ENCODE measurements at regions not wholly inside any gene's neighbourhood (a gene's known extent, or its start where the extent isn't known, plus 50 kb on each side); places are given as distances from the start of the nearest gene placed in this dataset.

DNA sequence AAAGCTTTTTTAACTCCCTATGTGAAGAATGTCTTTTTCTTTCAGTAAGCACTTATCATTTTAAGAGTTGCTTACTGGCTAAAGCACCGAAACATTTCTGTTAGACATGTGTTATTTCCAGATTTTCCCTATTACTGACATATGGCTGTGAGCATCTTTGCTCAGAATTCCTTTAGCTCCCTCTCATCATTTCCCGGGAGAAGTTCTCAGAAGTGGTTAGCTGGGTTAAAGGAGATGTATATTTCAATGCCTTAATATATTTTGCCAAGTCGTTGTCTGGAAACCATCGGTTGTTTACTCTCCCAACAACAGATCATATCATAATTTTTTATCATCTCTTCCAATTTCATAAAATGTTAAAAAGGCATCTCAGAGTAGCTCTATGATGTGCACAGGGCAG is 396.5 kb downstream of the OCA2 start:
- no peak for DNase-seq (ENCODE audit: low spot score)

DNA sequence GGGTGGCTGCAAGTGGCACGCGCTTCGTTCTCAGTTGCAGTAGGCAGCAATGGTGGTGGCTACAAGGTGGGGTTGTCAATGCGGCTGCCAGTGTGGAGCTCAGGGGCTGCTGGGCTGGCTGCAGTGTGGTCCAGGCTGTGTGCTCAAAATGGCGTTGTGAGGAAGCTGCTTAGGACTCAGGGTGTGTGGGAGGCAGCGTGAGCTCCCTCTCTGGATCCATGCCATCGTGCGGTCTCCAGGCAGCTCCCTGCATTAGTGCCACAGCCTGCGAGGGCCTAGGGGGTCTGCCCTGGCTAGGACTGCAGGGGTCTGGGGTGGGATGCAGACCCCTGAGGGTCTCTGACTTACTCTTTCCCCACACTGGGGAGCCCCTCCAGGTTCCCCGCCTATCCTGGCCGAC is 397.2 kb downstream of the OCA2 start:
- no peak for DNase-seq (ENCODE audit: low spot score)

DNA sequence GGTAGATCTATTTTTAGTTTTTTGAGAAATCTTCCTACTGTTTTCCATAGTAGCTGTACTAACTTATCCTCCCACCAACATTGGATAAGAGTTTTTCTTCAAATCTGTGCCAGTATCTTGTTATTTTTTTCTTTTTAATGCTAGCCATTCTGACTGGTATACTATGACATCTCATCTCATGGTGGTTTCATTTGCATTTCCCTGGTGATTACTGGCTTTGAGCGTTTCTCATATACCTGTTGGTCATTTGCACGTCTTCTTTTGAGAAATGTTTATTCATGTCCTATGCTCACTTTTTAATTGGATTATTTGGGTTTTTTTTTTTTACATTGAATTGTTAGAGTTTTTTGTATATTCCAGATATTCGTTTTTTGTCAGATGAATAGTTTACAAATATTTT is 398.1 kb downstream of the OCA2 start:
- no peak for DNase-seq (ENCODE audit: low spot score)

DNA sequence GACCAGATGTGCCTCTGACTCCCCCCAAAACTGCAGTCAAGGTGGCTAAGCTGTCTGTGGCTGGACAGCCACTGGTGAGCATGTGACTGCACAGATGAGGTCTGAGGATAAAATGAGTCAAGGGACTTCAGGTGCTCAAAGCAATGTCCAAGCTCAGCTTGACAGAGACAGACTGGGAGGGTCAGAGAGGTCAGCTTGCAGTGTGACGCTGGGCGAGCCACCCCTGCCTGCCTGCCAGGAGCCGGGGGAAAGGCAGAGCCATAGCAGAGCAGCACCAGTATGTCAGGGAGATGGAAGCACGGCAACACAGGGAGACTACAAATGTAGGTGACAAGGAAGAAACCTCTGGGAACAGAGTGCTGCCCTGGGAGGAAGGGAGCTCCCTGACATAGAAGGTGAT is 399.4 kb downstream of the OCA2 start:
- no peak for DNase-seq (ENCODE audit: low spot score)

DNA sequence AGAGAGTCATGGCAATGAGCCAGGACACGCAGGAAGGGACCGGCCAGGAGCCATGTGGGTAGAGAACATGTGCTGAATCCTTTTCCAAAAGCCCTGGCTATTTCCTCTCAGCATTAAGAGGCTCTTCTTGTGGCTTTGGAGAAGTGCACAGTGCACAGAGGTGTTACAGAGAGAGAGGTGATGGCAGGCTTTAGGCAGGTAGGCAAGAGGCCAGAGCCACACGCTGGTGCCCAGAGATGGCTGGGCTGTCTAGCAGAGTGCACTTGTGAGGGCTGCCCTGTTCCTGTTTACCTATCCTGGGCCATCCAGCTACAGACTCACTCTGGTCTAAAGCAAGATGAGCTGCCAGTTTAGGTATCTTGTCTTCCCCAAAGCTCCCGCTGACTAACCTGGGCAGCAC is 402.6 kb downstream of the OCA2 start:
- no peak for DNase-seq (ENCODE audit: low spot score)

DNA sequence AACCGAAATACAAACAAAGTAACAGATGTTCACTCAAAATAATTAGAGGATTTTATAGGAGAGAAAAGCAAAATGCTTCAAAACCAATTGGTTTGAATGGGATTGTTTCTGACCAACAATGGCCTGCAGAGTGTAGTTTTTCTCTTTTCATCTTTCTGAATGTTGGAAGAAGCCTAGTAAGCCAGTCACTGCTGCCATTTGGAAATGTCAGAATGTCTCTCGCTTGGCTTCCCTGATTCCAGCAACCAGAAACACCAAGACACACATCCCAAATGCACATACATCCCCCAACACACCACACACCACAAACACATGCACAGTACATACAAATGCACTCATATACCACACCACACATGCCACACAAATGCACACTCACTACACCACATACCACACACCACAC is 403.4 kb downstream of the OCA2 start:
- DNase-seq (ENCODE audit: low spot score): no peak

DNA sequence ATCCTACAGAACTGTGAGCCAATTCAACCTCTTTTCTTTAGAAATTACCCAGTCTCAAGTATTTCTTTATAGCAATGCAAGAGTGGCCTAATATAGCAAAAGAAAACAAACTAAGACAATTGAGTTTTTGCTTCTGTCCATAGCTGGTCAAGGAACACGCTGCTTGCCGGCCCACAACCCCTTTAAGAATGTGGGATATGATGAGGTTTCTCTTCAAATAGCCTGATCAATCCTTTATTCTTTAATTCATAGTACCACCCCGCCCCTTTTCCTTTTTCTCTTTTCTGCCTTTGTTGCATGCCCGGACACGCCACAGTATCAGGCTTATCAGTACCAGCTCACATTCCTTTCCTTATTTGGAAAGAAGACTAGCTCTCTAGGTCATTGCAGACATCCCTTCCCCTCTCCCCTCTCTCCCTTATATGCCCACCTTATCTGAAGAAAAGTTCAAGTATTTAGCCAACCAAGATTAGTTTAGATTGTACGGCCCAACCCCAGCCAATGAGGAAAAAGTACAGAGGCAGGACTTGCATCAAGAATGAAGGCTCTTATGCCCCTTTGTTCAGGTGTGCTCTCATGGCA is 404.5 kb downstream of the OCA2 start:
- no peak for DNase-seq (ENCODE audit: low spot score)

DNA sequence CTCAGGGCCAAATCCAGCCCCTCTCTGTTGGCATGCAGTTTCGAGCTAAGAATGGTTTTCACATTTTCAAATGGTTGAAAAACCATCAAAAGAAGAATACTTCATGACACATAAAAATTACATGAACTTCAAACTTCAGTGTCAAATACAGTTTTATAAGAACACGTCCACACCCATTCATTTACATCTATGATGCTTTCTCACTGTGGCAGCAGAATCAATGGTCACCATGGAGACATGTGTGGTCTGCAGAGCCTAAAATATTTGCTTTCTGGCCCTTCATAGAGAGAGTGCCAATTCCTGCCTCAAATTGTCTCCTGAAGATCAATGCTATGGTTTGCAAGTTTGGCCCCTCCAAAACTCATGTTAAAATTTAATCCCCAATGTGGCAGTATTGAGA is 405.8 kb downstream of the OCA2 start:
- DNase-seq (ENCODE audit: low spot score): no peak

DNA sequence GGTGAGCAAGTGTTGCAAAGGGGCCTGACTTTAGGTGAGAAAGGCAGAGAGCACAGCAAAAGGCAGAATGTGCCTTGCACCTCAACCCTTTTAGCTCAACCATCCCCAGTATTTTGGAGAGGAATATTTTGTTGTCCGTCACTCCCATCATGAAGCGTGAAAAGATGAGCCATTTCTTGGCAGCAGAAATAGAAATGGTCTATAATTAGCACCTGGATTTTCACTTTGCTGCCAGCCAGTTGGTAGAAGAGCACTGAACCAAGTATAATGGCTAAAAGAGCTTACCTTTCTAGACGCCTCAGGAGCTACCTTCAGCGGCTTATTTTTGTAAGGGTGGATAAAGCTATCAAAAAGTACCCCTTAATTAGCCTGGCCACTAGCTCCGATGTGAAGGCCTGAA is 406.7 kb downstream of the OCA2 start:
- DNase-seq (ENCODE audit: low spot score): no peak

DNA sequence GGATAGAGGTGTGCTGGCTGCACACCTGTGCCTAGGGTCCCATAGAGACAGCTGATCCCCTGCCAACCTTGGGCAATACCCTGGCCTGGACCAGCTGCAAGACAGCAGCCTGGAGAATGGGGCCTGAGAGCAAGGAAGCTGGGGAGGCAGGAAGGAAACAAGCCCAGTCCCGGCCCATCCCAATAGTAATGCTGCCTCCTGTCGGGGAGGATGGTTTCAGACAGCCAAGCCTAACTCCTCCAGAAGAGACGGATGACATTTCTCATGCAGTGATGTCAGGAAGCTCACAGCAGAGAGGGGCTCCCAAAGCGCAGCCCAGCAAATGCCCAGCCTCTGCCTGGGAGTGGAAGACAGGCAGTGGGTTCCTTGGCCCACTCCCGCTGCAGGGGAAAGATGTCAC is 408.8 kb downstream of the OCA2 start:
- no peak for DNase-seq (ENCODE audit: low spot score)

DNA sequence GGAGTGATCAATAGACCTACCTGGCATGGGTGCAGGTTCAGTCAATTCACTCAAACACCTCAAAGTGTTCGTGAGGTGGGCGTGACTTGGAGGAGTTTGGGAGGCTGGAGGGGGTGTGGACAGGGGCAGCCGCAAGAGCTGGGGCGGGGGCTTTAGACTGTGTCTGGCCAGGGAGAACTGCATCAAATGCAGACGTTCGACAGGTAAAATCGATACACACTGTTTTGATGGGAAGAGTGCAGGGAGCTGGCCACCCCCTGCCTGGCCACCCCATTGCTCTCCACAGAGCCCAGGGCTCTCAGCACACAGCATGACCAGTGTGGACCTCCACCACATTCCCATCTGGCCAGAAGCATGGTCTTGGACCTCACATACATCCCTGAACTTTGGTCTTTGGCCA is 412.1 kb downstream of the OCA2 start:
- DNase-seq (ENCODE audit: low spot score): no peak

DNA sequence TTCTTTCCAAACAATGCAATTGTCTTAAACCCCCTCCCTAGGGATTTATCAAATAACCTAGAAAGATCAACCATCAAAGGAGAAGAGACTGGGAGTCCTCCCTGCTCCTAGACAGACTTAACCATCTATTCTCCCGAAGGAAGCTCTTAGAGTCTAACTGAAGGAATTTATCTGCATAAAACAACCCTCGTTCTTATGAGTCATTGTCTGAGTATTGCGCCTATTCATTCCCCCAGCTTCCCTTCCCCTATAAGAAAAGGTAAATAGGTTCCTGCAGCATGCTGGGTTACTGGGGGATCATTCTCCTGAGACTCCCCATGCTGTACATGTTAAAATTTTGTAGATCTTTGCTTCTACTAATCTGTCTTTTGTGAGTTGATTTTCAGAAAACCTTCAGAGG is 412.7 kb downstream of the OCA2 start:
- no peak for DNase-seq (ENCODE audit: low spot score)

DNA sequence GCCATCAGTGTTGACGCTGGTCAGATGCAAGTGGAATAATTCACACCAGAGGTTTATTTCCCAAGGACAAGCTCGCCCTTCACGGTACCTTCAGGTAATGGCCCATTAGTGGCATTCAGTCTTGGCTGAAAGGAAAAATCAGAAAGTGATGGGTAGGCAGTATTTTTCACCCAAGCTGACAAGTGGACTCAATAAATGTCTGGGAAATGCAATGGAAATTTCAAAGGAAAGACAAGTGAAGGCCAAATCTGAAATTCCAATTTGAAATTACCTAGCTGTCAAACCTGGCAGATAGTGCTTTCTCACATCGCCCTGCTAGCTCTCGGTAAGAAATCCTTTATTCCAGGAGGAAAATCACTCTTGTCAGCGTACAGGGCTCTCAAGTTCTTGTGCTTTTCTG is 413.5 kb downstream of the OCA2 start:
- no peak for DNase-seq (ENCODE audit: low spot score)

DNA sequence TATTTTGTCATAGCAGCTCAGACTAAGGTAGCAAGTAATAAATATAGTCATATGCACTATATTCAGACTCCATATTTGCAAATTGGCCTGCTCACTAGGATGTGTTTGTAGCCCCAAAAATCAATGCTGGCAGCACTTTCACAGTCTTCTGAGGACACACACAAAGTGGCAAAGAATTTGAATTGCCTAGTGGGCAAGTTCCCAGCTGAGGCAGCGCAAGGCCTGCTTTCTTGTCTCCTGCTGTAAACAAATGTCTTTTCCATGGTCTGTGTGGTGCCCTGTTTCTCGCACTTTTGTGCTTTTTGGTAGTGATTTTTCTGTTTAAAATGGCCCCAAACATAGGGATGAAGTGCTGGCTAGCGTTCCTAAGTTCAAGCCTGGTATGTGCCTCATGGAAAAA is 416.0 kb downstream of the OCA2 start:
- DNase-seq (ENCODE audit: low spot score): no peak

DNA sequence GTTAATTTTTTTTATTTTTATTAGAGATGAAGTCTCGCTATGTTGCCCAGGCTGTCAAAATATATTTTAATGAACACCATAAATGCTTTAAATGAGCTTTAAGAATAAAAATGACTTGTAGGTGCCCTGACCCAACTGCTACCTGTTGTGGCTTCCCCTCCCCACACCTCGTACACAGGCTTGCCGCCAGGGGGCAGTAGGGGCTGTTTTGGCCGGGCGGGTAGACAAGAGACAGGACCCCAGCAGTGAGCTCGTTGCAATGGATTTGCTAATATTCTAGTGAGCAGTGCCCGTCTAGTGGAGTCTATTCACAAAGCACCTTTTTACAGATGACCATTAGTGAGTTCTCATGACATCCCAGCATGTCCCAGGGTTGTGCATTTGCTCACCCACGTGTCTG is 418.1 kb downstream of the OCA2 start:
- DNase-seq (ENCODE audit: low spot score): no peak

DNA sequence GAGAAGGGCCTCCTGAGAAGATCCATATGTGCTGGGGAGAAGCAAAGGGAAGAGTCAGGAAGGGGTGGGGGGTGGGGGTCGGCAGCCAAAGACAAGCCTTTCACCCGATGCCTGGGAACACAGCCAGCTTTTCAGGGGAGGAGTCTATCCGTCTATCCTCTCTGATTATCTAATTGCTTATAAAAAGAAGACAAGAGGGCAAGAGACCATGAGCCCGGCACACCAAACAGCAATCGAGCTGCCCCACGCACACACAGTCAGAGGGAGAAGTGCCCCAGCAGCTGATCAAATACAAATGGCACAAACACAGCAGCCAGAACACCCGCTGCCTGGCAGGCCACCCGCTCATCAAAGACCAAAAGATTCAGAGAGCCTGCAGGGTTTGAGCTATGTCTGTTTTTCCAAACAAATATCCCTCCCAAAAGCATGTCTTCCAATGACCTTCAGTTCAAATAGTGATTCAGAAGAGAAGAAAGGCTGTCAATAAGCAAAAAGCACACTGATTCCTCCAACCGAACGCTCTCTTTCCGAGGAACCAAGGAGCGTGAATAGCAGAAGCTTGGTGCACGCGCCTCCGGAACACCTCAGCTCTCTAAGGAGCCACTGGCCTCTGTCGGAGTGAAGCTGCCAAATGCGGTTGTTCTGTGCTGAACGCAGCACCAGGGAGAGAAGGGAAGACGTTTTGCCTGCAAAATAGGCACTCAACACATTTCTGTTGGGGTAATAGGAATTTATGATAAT is 419.2 kb downstream of the OCA2 start:
- no peak for DNase-seq (ENCODE audit: low spot score)

DNA sequence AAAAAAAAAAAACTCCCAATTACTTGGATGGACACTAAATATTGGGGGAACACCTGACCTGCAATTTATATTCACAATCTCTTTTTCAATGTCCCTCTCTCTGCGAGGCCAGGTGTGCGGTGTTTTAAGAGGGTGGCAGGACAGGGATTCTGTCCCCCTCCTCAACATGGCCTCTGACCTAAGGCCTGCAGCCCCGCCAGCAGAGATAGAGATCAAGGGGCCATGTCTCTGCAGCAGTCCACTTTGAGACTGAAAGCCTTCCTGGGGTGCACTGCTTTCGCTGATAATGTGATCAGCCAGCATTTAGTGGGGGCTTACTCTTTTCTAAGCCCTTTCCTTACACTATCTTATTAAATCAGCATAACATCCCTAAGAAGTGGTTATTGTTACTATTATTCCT is 419.9 kb downstream of the OCA2 start:
- no peak for DNase-seq (ENCODE audit: low spot score)

DNA sequence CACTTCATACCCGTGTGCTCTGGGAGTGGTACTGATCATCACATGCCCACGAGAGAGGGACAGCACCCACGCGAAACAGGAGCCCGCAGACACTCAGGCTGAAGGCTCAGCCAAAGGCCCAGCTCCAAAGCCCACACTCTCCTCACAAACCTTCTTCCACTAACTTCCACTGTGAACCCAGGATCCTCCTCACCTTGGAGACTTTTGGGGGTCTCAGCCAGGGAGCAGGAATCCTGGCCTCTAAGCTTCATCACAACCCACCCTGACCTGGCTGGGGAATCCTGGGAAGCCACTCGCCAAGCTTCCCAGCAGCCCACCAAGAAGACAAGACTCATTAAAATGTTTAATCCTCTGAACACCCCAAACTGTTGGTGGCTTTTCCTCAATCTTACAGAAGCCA is 421.2 kb downstream of the OCA2 start:
- DNase-seq (ENCODE audit: low spot score): no peak

DNA sequence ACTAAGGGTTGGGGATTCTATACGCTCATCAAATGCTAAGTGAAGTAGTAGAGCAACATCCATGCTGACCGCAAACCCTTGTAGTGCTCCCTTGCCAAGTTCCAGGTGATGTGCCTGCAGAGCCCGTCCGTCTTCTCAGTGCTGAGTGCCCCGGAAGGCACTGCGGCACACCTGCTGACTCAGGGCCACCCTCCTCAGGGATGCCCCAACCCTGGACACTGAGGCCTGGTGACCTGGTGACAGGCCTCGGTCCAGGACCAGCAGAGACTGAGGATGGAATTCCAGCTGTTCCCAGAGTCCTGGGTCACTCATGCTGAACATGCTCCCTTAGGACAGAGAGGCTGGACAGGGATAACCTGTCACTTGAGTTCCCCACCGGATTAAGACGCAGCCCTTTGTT is 422.5 kb downstream of the OCA2 start:
- DNase-seq (ENCODE audit: low spot score): no peak

DNA sequence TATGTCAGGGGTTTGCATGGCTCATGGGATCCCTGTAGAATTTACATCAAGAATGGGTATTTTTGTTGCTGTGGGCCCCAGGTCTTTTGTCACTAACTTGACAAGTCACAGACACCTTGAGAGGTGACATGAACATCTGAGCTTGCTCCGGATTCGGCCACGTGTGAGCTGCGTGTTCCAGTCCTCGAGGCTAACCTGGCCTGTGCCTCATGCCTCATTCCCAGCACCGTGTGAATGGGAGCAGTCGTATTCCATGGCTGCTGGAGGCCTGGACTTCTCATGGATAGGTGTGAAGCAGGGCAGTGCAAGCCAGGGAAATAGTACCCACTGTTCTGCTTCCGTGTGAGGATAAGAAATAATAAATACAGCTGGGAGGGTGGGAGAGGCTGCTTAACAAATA is 423.5 kb downstream of the OCA2 start:
- DNase-seq (ENCODE audit: low spot score): no peak

DNA sequence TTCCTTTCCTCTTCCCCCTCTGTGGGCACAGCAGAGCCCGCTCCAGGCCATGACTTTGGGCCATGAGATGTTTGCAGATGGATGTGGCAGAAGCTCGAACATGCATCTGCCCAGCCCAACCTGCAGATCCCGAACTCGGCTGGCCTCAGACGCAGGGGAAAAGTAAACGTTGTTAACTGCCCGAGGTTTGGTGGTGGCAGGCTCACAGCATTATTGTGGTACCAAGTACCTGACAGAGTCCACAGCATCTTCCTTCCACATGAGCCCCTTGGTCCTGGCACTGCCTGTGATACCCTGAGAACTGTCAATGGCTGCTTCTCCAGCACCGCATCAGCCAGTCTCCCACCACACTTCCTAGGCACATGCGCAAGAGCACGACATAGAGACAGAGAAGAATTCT is 424.3 kb downstream of the OCA2 start:
- no peak for DNase-seq (ENCODE audit: low spot score)

DNA sequence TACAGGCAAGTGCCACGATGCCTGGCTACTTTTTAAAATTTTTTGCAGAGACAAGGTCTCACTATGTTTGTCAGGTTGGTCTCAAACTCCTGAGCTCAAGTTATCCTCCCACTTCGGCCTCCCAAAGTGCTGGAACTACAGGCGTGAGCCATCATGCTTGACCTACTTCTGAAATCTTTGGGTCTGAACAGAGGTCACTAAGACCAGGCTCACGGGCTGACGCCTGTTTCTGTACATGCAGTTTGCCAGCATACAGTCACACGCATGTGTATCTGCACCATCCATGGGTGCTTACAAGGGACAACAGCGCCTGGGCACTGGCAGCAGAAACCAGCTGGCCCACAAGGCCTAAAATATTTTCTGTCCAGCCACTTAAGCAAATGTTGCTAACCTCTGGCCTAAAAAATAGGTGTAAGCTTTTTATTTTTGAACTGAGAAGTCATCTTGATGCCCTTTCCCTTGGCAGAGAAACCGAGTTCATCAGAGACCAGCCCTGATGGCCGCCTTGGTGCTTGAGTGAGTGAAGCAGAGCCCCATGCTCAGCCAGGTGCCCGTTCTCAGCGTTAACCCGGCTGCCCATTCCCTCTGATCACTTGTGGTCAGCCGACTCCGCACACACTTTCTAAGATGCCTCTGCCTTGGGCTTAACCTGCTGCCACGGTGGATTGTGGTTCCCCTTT is 425.2 kb downstream of the OCA2 start:
- no peak for DNase-seq (ENCODE audit: low spot score)

DNA sequence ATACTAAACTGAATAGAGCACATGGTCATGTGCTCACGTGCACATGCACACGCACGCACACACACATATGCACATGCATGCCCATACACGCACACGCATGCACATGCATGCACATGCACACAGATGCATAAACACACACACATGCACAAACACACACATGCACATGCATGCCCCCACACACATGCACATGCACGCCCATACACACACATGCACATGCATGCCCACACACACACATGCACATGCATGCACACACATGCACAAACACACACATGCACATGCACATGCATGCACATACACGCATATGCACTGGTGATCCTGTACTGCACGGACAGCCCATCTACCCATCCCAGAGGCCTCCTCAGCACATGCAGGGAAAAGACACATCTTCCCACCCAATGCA is 426.6 kb downstream of the OCA2 start:
- no peak for DNase-seq (ENCODE audit: low spot score)
